B cell (primary cell): ENCODE measurements at regions not wholly inside any gene's neighbourhood (a gene's known extent, or its start where the extent isn't known, plus 50 kb on each side); places are given as distances from the start of the nearest gene placed in this dataset.

ENCODE experiments used
- CTCF ChIP-seq: fragments of 200-600 bp; IDR thresholded peaks from one replicate; pipeline ENCODE4 v1.8.0; 2022; ENCODE audit warnings: antibody characterized with exemption, mild to moderate bottlenecking
- EZH2 ChIP-seq: IDR thresholded peaks from 2 replicates; pipeline ENCODE4 v1.6.1; 2012; ENCODE audit warnings: borderline replicate concordance, low read depth, mild to moderate bottlenecking, moderate library complexity, low read length; ENCODE audit not compliant: insufficient read depth, poor library complexity, severe bottlenecking

GRCh38 chr10:30770229-30770628 is 140.7 kb upstream of the LYZL2 start:
- TF ChIP-seq EZH2 (no peak), CTCF (no peak)
